HG02763 (cell line): ENCODE measurements at regions not wholly inside any gene's neighbourhood (a gene's known extent, or its start where the extent isn't known, plus 50 kb on each side); places are given as distances from the start of the nearest gene placed in this dataset.
A peak's percentile ranks its signal among the peaks of the same experiment; 100 is the strongest.

Source experiments
- ATAC-seq: cut with Tn5 transposase; IDR thresholded peaks from one replicate; pipeline ENCODE4 v1.9.1; 2021; ENCODE audit warnings: mild to moderate bottlenecking, moderate library complexity; ENCODE audit not compliant: unreplicated experiment

- no peak for ATAC-seq
Measured at GRCh38 chr3:22971497-22971896, 231.6 kb upstream of the UBE2E2 start.

DNA sequence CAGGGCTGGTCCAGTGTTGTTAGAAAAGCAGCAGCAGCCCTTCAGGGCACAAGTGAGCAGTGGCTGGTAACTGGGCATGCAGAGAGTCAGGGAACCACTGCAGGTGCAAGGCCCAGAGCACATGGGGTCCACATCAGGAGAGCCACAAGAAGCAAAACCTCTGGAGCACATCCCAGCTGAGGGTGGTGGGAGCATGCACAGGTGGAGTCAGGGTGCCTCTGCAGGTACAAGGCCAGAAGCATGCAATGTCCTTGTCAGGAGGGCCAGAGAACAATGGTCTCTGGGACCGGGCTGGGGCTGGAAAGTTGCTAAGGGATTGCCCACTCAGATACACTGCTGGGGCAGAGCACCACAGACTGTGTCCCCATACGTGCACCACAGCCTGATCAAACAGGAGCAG, 226.1 kb upstream of the UBE2E2 start:
- ATAC-seq, result no peak

DNA sequence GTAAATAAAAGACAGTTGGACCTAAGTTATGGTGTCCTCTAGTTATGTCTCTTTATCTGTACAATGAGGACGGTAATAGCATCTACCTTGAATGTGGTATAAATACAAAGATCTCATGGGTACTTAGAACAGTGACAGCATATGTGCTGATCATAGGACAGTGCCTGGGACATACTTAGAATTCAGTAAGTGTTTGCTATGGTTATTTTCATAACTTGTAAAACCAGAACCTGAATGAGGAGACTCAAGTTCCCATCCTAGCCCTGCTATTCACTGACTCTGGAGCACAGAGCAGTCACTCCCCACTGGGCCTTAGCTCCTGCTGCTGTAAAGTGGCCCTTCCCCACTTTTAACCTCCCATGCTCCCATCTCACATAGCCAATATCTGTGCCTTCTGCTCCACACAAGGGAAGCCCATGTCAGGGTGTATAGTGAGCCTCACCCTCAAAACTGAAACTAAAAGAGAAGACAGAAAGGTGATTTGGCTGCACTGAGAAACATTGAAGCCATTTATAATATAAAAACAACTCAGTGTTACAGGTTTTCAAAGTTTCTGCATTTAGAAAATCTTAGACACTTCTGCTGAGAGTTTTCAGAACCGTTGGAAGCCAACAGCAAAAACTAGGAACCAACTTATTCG, 225.4 kb upstream of the UBE2E2 start:
- ATAC-seq, result peak; percentile 79

DNA sequence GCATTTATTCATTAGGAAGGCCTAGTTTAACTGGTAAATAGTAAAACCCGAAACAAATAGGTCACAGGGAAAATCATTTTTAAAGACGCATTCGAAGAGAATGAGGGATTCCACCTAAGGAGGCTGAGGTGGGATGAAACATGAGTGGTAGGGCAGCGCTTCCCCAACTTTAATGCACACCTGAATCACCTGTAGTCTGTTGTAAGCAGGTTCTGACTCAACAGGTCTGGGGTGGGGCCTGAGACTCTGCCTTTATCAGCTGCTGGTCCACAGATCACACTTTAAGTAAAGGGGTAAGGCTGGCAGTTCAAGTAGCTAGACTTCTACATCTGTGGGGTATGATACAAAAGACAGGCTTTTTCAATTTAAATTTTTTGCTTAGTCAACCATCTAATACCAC, 223.5 kb upstream of the UBE2E2 start:
- ATAC-seq, result no peak

DNA sequence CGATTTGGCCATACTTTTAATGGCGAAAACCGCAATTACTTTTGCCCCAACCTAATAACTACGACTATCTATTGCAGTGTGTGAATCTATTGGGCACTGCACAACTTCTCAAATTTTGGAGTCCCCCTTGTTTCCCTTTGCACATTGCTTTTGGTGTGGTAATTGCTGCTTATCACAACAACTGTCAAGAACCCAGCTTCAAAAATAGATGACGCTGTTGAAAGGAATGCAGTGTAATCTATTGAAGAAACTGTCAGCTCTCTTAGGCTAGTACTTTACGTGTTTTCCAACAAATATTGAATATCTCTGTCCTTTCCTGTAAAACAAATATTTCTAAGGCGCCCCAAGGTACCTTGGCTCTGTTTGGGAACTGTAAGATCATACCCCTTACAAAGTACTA, 222.8 kb upstream of the UBE2E2 start:
- ATAC-seq, result no peak

DNA sequence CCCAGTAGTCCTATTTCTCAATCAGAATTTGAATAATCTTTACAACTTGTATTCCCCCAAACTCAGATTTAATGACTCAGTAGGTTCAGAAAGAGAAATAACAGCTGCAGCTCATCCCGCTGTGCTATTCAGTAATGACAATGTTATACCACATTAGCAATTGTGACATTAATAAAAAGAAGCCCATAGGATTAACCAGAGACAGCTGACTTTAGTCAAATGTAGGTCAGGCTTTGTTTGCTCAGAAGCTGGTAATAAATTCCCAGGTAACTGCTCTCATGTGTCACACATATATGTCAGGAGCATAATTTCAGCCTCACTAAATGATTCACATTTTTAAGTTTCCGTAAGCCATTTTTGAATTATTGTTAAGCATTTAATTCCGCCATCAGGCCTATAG, 222.0 kb upstream of the UBE2E2 start:
- no peak for ATAC-seq

DNA sequence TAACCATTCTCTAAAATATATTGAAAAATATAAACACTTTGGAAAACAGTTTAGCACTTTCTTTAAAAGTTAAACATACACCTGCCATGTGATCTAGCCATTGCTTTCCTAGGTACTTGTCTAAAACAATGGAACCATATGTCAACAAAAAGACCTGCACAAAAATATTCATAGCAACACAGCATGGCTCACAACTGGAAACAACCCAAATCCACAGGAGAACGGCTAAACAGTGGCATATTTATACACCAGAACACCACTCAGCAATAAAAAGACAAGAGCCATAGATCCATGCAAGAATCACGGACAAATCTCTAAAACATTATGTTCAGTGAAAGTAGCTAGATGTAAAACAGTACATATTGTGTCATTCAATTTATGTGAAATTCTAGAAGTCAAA, 221.3 kb upstream of the UBE2E2 start:
- no peak for ATAC-seq

GRCh38 chr3:22982981-22983587, 220.0 kb upstream of the UBE2E2 start:
- ATAC-seq, result no peak

DNA sequence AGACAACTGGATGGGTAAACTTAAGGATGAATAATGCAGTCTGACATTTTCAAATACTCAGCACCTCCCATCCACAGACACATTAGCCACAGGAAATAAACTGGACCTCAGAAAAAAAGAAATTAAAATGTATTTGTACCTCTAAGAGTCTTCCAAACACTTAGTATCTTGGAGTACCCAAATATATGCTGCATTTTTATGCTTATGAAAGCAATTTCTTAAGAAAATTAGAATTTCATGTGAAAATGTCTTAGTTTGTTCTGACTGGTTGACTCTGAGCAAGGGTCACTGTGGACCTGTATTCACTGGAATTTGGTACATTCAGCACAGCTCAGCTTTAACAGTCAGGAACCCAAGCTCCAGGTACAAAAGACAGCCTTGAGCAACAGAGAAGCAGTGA, 216.2 kb upstream of the UBE2E2 start:
- ATAC-seq, result no peak

DNA sequence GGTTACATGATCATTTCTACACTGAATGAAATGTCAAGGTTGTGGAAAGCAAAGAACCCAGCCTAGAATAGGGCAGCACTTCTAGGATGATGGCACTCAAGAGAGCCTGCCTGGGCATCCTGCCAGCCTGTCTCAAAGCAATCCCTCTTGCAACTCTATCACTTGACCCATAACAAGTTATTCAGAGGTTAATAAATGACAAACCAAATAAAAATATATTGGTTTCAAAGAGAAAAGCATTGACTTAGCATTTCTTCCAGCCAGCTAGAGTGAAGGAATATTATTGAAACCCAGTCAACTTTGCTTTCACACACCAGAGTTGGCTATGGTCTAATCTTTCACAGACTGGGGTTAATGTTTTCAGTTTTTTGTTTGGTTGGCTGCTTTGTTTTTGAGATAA, 214.6 kb upstream of the UBE2E2 start:
- no peak for ATAC-seq

DNA sequence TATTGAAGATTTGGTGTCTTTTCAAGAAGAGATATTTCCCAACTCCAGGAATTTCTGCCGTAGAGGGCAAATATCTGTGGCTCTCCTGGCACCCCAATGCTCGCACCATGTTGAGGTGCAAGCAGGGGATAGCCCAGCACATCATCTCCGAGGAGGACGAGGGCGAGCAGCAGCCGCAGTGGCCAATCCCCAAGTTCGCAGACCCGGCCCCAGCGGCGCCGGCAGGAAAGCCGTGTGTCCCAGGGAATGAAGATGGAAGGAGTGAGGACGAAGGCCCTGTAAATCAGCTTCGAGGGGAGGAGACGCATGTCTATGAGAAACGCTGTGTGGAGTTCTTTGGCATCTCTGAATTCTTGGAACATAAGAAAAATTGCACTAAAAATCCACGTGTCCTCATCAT, 213.4 kb upstream of the UBE2E2 start:
- no peak for ATAC-seq

- ATAC-seq, result no peak
Measured at GRCh38 chr3:22990291-22991200, 212.6 kb upstream of the UBE2E2 start.

DNA sequence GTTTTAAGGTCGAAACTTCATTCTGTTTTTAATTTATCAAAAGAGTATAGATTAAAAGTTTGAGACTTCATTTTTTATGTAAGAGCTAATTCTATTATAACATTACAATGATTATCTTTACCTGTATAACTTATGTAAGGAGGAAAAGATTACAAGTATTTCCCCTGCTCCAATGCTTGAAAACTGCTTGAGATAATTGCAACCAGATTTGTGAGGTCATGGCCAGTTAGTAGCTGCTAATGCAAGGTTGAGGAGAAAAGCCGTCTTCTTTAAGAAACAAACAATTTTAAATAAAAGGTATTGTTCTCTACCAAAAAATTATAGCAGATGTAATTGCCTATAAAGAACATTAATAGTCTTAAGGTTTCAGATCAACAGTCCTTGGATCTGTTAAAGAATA, 208.3 kb upstream of the UBE2E2 start:
- no peak for ATAC-seq

- ATAC-seq, result no peak
Measured at GRCh38 chr3:22996920-22997571, 206.1 kb upstream of the UBE2E2 start.

DNA sequence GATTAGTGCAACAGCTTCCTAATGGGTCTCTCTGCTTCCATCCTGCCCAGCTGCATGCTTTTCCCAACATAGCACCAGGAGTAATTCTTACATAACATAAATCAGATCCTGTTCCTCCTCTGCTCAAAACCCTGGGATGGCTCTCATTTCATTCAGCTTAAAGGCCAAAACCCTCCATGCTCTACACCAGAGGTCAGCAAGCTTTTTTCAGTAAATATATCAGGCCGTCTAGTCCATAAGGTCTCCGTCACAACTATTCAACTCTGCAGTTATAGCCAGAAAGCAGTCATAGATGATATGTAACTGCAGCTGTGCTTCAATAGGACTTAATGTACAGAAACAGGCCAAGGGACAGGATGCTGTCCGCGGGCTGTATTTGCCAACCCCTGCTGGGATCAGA, 202.8 kb upstream of the UBE2E2 start:
- no peak for ATAC-seq

DNA sequence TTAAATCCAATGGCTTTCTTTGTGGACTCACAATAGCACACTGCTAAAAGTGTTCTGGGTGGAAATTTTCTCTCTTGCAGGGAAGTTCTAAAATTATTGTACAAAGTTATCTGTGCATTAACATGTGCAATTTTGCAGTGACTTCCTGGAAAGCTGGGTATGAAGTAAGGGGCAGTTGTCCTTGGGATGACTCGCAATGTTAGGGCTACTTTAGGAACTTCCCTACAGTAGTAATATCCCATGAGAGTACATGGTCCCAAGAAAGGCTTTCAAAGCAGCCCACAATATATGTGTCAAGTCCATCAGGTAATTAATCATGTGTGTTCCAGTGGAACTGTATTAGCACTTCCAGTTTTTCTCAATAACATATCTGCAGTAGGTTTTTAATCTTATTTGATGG, 201.0 kb upstream of the UBE2E2 start:
- no peak for ATAC-seq

GRCh38 chr3:23002836-23003732, 200.0 kb upstream of the UBE2E2 start:
- ATAC-seq, result no peak

DNA sequence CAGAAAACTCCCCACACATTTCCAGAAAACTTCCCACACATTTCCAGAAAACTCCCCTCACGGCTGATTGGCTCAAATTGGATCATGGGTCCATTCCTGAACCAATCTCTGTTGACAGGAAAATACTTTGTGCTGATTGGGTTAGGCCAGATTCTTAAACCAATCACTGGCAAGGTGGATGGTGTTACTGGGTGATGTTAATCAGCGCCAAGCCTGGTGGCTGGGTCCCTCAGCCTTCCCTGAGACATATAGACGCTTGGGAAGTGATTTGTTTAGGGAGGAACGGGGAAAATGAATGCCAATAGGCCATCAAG, 199.4 kb upstream of the UBE2E2 start:
- ATAC-seq, result no peak

DNA sequence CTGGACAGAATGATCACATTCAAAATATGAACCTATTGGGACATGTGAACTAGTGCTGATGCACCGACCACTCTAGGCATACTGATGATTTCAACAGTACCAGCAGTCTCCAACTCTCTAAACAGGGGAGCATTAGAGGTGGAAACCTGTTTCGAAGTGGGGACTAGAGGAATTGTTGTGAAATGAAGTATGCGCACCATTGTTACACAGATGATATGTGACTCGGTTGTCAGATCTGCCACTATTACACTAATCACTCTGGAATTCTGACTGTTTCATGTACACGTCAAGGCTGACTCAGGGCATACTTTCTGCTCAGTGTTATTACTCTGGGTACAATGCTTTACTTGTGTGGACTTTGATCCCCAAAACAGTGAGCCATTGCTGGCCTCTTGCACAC, 198.2 kb upstream of the UBE2E2 start:
- no peak for ATAC-seq

DNA sequence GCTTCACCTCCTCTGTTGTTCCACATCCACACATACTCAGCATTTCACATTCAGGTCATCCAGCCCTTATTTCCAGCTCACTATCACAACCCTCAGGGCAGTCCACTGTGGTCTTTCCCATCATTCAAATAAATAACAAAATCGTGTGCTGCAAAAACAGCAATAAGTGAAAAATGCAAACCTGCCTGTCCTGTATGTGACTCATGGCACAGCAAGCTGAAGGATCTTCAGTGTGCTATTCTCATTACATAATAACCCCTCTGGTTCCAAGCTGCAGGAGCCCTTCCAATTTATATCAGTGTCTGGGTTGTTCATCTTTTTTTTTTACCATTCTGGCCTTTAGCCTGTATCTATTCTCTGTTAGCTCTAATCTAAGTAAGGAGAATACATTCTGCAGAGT, 185.3 kb upstream of the UBE2E2 start:
- no peak for ATAC-seq
